ENCODE measurements at regions not wholly inside any gene's neighbourhood (a gene's known extent, or its start where the extent isn't known, plus 50 kb on each side); places are given as distances from the start of the nearest gene placed in this dataset.

DNA sequence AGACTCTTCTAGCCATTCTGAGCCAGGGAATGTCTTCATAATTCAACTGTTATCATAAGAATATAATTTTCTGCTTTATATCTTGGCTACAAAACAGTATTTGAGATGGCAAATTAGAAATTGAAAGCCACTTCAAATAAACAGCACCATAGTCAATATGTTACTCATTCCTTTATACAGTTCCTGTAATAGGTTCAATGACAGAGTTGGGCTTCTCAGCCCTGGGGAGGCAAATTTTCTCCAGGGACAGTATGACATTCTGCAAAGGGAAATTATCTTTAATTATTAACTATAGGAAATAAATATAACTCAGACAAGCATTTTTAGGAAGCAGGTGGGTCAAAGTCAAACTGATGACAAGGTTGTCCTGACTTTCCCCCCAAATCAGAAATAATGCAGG, 71.9 kb upstream of the RPS6KA6 start:
- TF ChIP-seq, protein P1, sequence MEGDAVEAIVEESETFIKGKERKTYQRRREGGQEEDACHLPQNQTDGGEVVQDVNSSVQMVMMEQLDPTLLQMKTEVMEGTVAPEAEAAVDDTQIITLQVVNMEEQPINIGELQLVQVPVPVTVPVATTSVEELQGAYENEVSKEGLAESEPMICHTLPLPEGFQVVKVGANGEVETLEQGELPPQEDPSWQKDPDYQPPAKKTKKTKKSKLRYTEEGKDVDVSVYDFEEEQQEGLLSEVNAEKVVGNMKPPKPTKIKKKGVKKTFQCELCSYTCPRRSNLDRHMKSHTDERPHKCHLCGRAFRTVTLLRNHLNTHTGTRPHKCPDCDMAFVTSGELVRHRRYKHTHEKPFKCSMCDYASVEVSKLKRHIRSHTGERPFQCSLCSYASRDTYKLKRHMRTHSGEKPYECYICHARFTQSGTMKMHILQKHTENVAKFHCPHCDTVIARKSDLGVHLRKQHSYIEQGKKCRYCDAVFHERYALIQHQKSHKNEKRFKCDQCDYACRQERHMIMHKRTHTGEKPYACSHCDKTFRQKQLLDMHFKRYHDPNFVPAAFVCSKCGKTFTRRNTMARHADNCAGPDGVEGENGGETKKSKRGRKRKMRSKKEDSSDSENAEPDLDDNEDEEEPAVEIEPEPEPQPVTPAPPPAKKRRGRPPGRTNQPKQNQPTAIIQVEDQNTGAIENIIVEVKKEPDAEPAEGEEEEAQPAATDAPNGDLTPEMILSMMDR (conservative IDR thresholded peaks at IDR 0.05 in 1 of 2, IDR thresholded peaks at IDR 0.05 in 1 of 2; ENCODE audit: extremely low read depth in 1 of 2, insufficient read depth in 1 of 2, low read depth in 1 of 2, low read length in 2 of 2), result no peak
- TF ChIP-seq EZH2 (IDR thresholded peaks at IDR 0.05; ENCODE audit: borderline replicate concordance, low read length), result no peak

Measured in mammary epithelial cell (primary cell).